HG03103 (cell line): ENCODE measurements at regions not wholly inside any gene's neighbourhood (a gene's known extent, or its start where the extent isn't known, plus 50 kb on each side); places are given as distances from the start of the nearest gene placed in this dataset.

Experiments used
- ATAC-seq: cut with Tn5 transposase; IDR thresholded peaks from one replicate; pipeline ENCODE4 v1.9.1; 2021; ENCODE audit warnings: low read depth; ENCODE audit not compliant: unreplicated experiment

DNA sequence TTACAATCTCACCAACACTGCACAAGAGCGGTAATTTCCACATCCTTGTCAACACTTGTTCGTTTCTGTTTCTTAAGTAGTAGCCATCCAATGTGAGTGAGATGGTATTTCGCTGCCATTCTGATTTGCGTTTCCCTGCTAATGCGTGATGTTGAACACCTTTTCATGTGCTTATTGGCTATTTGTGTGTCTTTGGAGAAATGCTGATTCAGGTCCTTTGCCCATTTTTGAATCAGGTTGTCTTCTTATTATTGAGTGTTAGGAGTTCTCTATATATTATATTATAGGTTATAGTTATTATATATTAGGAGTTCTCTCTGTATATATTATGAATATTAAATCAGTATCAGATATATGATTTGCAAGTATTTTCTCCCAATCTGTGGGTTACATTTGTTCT is 59.9 kb upstream of the IRX4 start:
- ATAC-seq = no peak

DNA sequence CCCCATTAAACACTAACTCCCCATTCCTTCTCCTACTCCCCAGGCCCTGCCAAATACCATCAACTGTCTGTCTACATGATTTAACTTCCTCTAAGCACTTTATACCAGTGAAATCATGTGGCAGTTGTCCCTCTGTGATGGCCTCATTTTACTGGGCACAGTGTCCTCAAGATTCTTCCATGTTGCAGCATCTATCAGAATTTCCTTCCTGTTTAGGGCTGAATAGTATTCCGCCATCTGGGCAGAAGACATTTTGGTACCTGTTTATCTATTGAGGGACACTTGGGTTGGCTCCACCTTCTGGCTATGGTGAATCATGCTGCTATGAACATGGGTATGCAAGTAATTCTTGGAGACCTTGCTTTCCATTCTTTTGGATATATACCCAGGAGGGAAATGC is 59.4 kb upstream of the IRX4 start:
- ATAC-seq = no peak

DNA sequence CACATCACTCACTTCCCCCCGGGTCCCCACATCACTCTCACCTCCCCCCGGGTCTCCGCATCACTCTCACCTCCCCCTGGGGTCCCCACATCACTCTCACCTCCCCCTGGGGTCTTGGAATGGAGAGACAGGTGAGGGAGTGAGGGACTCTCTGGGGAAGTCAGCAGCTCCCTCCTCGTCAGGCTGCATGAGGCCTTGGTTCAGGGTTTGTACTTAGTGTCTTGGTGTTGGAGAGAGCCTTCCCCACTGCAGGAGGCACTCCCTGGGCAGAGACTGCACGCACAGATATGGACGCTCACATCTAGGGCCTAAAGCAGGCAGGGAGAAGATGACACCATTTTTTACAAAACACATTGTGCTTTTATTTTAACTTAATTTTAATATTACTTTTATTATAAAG is 56.5 kb upstream of the IRX4 start:
- no peak for ATAC-seq

DNA sequence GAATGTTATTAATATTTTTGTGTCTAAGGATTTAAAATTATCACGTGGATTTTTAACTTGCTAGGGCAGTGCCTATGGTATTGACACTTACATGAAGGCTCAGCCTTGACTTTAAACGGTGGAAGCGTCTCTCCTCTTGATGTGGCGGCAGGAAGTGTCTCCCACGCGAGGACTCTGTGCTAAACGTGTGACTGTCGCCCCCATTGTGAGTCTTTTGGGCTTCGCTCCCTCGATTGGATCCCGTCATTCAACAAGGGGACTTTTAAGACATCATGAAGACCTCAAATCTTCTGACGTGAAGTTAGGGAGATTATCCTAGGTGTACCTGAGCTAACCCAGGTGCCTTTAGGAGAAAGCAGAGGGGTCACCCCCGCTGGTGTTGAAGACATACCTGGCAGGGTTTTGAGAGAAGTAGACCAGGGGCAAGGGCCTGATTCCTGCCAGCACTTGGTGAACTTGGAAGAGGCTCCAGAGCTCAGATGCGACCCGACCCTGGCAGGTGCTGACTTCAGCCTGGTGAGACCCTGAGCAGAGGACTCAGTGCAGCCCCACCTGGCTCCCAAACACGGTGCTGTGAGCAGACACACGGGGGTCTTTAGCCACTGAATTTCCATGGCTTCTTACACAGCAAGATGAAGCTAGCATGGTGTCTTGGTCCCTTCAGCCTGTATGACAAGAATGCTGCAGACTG is 55.7 kb upstream of the IRX4 start:
- no peak for ATAC-seq

DNA sequence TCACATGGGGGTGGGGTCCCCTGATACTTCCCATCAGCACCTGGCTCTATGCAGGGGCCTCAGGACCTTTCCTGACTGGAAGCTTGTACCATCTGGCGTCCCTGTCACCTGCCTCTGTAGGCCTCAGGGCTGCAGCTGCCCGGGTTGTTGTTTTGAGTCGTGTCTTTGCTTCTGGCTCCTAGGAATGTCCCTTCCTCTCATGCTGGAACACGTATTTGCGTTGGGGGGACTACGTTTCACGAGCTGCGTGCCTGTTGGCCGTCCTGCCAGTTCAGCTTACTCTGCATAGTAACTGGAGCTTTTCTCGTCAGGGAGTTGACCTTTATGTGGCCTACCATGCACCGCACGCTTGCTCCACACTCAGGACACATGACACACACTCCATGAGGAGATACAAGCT is 54.9 kb upstream of the IRX4 start:
- no peak for ATAC-seq

DNA sequence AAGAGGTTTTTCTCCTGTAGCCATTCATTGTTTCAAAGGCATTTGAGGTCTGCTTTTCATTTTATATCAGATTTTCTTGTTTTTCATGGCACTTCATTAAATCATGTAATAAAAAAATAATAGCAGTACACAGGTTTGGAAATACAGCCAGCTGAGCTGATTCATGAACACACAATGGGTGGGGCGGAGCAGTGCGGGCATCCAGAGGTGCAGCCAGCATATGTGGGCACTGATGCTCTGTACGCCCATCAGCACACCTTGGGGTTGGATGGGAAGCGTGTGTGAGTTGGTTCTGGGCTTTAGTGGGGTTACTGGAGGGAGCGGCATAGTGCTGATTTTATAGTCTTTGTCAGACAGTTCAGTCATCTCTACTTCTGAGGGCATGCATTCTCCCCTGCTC is 54.2 kb upstream of the IRX4 start:
- no peak for ATAC-seq

DNA sequence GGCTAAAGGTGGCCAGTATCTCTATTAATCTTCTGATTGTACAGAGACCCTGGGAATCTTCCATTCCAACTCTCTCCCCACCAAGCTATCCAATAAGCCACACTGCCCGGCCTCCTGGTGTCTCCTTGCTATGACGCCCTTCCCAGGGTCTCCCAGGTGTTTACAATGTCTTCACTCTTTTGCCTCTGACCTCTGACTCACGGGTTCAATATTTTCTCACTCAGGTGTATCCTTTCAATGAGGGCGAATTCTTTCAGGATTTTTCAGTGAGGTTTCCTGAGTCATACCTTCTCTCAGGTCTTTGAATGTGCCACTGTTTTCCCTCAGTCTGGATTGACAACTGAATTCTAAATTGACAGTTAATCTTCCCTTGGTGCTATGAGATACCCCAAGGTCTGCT is 53.7 kb upstream of the IRX4 start:
- no peak for ATAC-seq

DNA sequence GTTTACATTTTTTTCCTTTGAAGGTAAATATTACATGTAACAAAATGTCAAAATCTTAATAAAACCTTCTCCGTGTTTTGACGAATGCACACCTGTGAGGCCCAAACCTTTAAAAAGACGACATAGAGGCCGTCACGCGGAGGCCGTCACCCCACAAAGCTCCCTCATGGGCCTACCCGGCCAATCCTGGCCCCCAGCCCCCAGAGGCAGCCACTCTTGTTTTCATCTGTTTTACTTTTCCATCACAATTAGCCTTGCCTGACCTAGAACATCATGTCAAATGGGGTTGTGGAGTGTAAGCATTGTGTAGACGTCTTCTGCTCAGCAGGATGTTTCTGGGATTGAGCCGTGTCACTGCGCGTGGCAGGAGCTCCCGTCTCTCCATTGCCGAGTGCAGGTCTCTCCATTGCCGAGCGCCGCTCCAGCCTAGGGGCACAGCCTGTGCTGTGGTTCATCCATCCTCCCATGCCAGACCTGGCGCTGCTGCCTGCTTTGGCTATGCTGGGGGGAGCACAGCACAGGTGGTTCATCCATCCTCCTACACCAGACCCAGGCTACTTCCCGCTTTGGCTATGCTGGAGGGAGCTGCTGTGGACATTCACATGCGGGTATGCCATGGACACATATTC is 52.2 kb upstream of the IRX4 start:
- no peak for ATAC-seq

DNA sequence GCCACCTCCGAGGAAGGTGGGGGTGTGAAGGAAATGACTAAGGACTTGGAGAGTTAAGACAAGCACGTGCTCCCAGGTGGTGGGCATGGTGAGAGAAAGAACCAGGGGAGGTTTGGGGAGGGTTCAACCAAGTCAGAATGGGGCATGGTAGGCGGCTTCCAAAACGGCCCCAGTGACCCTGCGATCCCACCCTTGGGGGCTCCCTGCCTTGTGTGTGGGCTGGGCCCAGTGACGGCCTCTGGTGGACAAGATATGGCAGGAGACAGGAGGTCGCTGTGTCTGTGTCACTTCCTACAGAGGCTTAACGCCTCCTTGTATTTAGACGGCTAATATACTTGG is 51.3 kb upstream of the IRX4 start:
- no peak for ATAC-seq

DNA sequence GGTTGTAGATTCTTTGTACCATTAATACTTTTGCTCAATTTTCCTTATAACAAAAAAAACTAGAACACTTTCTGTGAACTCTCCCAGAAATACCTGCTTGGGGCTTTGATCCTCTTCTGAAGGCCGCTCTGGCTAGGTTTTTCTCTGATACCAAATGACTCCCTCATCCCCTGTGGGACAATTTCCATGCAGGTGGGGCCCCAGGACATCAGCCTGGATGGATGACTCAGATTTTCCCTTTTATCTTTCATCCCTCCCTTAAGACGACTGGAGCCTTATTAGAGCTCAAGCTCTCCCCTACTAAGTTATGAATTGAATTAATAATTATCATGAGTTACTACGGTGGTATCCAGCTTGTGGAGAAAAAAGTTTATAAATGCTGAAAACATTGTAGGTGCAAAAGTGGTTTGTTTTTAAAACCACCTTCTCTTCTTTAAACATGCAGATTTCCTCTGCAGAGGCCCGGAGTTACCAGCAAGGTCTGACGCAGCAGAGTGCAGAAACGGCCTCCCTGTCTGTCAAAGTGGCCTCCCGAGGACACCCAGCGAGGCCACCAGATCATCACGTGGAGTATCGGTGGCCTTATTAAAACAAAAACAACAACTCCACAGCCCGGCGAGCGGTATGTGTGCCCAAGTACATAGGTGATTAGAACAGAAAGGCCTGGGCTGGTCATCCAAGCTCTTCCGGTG is 50.8 kb upstream of the IRX4 start:
- no peak for ATAC-seq
